Fibroblast of skin of abdomen (primary cell): ENCODE measurements at regions not wholly inside any gene's neighbourhood (a gene's known extent, or its start where the extent isn't known, plus 50 kb on each side); places are given as distances from the start of the nearest gene placed in this dataset.
"Not testable (repeated sequence)": the region's sequence is repeated elsewhere in the genome, so short reads cannot be mapped to it uniquely, and the experiment has no call there.

Experiments used
- DNase-seq: peaks from one replicate; pipeline ENCODE4 v3.0.0-alpha.2; 2013

DNA sequence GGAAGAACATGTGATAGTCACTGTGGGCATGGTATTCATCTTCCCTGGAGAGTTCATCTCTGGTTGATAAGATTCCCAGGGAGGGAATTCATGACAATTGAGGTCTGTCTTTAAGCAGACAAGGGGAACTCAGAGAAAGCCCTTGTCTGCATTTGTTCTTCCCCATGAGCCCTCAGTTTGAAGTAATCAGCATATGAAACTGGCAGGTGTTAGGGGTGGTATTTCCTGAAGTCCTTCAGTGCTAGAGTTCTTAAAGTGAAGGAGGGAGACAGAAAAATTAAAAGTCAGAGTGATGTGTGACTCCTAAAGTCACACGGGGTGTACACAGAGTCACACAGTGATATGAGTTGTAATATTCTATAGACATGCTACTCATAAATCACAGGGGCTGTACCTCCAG lies 60.6 kb upstream of the SYK start:
- no peak for DNase-seq

DNA sequence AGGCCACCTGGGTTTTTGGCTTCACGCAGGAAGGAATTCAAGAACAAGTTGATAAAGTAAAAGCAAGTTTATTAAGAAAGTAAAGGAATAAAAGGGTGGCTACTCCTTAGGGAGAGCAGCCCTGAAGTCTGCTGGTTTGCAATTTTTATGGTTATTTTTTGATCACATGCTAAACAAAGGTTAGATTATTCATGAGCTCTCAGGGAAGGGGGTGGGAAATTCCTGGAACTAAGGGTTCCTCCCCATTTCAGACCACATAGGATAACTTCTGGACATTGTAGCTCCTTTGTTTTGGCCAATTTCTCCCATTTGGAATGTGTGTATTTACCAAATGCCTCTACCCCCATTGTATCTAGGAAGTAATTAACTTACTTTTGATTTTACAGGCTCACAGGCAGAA lies 63.9 kb upstream of the SYK start:
- no peak for DNase-seq

DNA sequence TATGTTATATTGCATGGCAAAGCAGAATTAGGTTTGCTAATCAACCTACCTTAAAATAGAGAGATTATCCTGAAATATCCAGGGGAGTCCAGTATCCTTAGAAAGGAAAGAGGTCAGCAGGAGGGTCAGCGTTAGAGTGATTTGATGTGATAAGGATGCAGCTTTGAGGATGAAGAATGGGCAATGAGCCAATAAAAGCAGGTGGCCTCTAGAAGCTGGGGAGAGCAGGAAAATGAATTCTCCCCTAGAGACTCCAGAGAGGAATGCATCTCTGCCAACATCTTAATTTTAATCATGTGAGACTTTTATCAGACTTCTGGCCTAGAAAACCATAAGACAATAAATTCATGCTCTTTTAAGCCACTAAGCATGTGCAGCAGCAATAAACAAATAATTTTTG lies 65.7 kb upstream of the SYK start:
- DNase-seq: no peak

DNA sequence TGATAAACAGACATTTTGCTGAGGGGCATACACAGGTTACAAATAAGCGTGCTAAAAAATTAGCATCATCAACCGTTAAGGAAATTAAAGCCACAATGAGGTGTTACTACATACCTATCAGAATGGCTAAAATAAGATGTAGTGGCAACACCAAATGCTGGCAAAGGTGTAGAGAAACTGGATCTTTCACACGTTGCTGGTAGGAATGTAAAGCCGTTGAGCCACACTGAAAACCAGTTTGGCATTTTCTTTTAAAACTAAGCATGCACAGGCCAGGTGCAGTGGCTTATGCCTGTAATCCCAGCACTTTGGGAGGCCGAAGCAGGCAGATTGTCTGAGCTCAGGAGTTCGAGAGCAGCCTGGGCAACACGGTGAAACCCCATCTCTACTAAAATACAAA lies 67.0 kb upstream of the SYK start:
- no peak for DNase-seq

DNA sequence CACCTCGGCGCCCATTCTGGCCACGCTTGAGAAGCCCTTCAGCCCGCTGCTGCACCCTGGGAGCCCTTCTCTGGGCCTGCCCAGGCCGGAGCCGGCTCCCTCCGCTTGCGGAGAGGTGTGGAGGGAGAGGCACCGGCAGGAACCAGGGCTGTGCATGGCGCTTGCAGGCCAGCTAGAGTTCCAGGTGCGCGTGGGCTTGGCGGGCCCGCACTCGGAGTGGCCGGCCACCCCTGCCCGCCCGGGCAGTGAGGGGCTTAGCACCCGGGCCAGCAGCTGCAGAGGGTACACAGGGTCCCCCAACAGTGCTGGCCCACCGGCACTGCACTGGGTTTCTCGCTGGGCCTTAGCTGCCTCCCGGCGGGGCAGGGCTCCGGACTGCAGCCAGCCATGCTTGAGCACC lies 72.3 kb upstream of the SYK start:
- no peak for DNase-seq

DNA sequence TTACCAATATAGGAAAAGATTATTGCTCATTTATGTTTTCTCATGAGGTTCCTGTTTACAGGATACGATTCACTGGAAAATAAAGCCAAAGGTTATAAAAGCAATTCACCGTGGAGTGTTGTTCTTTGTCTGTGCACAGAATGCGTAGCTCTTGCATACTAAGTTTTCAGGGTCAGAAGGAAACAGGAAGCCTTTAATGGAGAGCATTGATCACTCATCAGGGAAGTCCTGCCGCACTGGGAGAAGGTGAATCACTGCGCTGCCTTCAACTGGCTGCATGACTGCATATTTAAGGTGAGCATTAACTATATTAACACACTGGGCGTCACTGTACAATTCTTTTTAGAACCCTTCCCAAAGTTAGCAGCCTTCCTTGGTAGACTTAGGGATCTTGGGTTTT lies 74.1 kb upstream of the SYK start:
- DNase-seq: no peak

DNA sequence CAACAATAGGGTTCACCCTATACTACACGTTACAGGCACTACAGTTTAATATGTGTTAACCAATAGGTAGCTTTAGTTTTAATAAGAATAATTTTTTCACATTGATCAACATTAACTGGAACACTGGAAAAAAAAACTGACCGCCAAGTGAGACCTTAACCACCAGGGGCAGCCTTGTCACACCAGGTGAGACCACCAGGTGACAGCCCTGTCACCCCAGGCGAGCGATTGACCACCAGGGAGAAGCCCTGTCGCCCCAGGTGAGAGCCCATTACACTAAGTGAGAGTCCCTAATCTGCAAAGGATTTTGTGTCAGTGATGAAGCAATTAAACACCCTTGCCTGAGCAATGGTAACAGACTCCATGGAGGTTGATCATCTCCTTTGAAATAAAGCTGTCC lies 75.4 kb upstream of the SYK start:
- no peak for DNase-seq

DNA sequence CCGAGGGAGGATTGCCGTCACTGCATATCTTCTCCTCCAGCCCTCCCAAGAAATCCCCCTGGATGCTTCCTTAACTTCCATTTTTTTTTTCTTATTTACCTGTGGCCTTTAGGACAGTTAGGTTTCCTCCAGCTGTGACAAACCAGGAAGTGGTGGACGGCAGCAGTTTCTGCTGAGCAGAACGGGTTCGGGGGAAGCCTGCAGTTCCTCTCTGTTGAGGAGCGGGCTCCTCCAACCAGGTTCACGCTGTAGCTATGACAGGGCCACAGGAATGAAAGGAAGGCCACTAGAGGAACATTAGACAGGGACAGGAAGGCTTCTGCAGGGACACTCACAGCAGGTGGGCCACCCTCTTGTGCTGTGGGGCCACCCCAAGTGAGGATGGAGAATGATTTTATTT lies 76.7 kb upstream of the SYK start:
- no peak for DNase-seq

DNA sequence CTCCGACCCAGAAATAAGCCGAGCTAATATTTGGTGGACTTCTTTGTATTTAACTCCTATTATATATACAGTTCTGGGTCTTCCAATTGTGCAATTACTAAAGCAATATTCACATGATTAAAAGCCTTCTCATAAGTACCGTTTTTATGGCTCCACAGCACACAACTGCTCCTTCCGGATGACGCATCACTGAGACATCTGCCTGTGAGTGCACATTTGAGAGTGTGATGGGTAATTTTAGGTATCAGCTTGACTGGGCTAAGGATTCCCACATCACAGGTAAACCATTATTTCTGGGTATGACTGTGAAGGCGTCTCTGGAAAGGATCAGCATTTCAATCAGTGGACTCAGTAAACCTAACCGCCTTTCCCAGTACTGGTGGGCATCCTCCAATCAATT lies 77.5 kb upstream of the SYK start:
- DNase-seq: peak; percentile 6

DNA sequence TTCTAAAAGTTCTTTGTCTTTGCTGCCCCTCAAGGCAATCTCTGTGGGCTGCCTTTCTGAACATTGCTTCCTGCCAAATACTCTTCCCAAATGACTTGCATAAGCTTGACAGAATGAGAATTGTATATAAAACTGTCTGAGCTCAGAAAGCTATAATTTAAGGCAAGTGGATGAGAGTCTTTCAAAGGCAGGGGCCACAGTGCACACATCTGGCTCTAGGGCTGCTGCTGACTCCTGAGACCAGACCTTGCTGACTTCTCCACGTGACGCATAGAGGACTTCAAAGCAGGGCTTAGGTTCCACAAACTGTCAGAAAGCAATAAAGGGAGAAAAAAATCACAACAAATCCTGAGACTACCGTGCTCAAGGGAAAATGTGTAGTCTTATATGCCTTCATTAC lies 79.4 kb upstream of the DIRAS2 start:
- no peak for DNase-seq

DNA sequence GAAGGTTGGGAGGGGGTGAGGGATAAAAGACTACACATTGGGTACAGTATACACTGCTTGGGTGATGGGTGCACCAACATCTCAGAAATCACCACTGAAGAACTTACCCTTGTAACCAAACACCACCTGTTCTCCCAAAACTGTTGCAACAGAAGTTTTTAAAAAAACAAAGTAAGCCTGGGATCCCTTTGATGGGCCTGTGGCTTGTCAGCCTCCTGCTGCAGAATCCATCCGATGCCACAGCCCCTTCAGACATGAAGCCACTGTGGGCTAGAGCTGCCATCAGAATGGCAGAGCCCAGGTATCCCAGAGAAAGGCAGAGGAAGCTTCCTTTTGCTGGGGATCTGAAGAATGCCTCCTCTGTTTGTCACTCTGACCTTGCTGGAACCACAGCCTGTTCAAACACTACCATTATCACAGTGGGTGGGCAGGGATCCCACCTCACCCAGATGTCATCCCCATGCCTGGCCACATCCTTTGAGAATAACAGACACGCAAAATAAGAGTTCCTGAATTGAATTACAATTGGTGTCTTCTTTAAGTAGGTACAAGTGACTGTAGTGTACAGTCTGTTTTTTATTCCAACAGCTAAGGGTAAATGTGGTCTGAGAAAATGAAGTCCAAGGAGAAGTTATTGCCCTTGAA lies 78.1 kb upstream of the DIRAS2 start:
- DNase-seq: no peak

DNA sequence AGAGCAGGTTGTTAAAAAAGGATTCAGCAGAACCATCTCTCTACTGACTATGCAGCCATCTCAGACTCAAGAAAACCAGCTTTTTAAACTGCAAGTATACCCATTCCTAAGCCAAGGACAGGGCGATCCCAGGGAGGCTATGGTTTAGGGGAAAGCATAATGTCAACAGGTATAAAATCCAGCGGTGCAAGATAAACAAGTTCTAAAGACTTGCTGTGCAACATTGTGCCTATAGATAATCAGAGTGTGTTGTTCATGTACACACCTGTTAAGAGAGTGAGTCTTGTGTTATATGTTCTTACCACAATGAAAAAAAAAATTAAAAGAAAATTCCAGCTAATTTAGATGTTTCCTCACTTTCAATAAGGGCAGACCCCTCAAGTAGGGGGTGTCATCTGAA lies 63.6 kb upstream of the DIRAS2 start:
- DNase-seq: no peak

DNA sequence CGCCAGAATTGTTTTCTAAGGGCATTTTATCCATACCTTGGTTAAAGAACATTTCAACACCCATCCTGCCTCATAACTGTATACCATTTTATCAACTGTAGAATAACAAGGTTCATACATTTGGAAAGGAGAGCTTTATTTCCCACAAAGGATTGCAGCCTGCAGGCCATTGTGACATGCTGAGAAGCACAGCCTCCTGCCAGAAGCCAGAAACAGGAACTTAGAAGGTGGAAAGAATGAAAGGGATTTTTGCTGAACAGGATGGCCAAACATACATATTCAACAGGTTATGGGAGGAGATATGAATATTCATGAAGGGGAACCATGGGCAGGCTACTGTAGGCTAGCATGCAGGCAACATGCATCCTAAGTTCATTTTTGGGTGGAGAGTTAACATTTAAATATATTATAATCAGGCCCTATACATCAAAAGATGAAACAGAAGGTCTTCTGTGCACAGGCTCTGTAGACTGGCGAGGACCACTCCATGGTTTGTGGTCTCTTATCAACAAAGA lies 59.9 kb upstream of the DIRAS2 start:
- DNase-seq: no peak

DNA sequence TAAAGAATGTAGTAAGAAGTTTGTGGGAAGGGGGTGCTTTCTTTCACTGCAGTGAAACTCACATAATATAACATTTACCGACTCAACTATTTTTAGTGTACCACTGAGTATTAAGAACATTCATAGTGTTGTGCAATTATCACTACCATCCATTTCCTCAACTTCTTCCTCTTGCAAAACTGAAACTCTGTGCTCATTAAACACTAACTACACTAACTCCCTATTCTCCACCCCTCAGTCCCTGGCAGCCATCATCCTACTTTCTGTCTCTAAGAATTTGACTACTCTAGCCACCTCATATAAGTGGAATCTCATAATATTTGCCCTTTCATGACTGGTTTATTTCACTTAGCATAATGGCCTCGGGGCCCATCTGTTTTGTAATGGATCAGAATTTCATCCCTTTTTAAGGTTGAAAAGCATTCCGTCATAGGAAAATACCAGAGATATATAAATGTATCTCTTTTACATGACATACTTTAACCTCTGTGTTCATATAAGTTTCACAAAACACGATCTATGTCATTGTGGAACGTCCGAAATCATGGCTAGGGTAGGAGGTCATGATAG lies 56.3 kb upstream of the DIRAS2 start:
- no peak for DNase-seq

DNA sequence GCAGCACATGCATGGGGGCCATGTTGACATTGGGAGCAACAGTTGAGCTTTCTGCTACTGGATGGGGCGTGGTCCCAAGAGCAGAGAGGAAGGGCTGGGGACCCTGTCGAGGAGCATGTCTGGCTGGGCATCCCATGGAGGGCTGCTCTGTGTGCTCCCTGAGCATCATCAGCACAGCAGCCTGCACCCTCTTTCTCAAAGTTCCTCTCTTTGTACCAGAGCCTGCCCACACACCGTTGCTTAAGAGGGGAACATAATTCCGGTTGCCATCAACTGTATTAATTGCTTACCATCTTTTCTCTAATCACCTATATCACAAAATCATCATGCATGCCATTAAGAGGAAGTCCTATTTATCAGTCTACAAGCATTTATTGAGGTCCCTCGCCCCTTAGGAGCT lies 55.2 kb upstream of the DIRAS2 start:
- DNase-seq: no peak

DNA sequence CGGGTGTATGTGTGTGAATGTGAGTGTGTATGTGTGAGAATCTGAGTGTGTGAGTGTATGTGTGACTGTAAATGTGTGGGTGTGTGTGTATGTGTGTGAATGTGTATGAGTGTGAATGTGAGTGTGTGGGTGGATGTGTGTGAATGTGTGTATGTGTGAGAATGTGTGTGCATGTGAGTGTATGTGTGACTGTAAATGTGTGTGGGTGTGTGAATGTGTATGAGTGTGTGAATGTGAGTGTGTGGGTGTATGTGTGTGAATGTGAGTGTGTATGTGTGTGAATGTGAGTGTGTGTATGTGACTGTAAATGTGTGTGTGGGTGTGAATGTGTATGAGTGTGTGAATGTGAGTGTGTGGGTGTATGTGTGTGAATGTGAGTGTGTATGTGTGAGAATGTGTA lies 51.6 kb upstream of the DIRAS2 start:
- not testable (repeated sequence) for DNase-seq
